IMR-90 (cell line): ENCODE measurements at regions not wholly inside any gene's neighbourhood (a gene's known extent, or its start where the extent isn't known, plus 50 kb on each side); places are given as distances from the start of the nearest gene placed in this dataset.

Source experiments
- ATAC-seq: fragments of 200-7000 bp; cut with Tn5 transposase; 2 replicates; pipeline ENCODE4 v1.9.1; 2020; ENCODE audit warnings: low read depth, mild to moderate bottlenecking, moderate library complexity
- BruUV-seq: library from RNA; stranded (reverse); fragments of 400-500 nt; replicated peaks from 2 replicates; lab custom pipeline; 2021; lab: Mats Ljungman, UMichigan
- CTCF ChIA-PET: fragments of 300-600 bp; formaldehyde crosslinking; extraction: SDS; loops from one replicate; lab custom pipeline; 2021; ENCODE audit warnings: antibody characterized with exemption; lab: Yijun Ruan, JAX
- POLR2A ChIA-PET: fragments of 300-600 bp; sonication (Branson Sonifier 250); formaldehyde crosslinking; loops from one replicate; lab custom pipeline; 2022; ENCODE audit warnings: antibody characterized with exemption; ENCODE audit not compliant: unreplicated experiment; lab: Charles Lee
- DNase-seq: peaks from one replicate; pipeline ENCODE4 v3.0.0; 2013
- H2AFZ ChIP-seq: replicated peaks from 2 replicates; pipeline ENCODE3; 2013; ENCODE audit warnings: low read length, mild to moderate bottlenecking; ENCODE audit not compliant: poor library complexity
- H2AK5ac ChIP-seq: 2 replicates; pipeline ENCODE4 v1.6.1; 2013; ENCODE audit warnings: low read depth, low read length, inconsistent platforms
- H2AK9ac ChIP-seq: replicated peaks from 2 replicates; pipeline ENCODE3; 2013; ENCODE audit warnings: mild to moderate bottlenecking, low read depth, low read length, moderate library complexity; ENCODE audit not compliant: poor library complexity
- H2BK120ac ChIP-seq: 2 replicates; pipeline ENCODE4 v1.6.1; 2013; ENCODE audit warnings: low read depth, low read length, inconsistent platforms
- H2BK15ac ChIP-seq: 3 replicates; pipeline ENCODE4 v1.6.1; 2013; ENCODE audit warnings: low read depth, low read length, inconsistent platforms
- H2BK20ac ChIP-seq: 2 replicates; pipeline ENCODE4 v1.6.1; 2013; ENCODE audit warnings: low read depth, mild to moderate bottlenecking, inconsistent platforms, low read length, moderate library complexity
- H2BK5ac ChIP-seq: 2 replicates; pipeline ENCODE4 v1.6.1; 2013; ENCODE audit warnings: mild to moderate bottlenecking, low read depth, low read length, inconsistent platforms; ENCODE audit not compliant: poor library complexity, severe bottlenecking
- H3K14ac ChIP-seq: replicated peaks from 2 replicates; pipeline ENCODE4 v1.6.1; 2013; ENCODE audit warnings: low read depth, low read length, inconsistent platforms
- H3K18ac ChIP-seq: 2 replicates; pipeline ENCODE4 v1.6.1; 2013; ENCODE audit warnings: low read depth, low read length, control low read depth
- H3K23ac ChIP-seq: 2 replicates; pipeline ENCODE4 v1.6.1; 2013; ENCODE audit warnings: low read depth, low read length, inconsistent platforms
- H3K27ac ChIP-seq: 2 replicates; pipeline ENCODE4 v1.5.1; 2013; ENCODE audit warnings: mild to moderate bottlenecking, control low read depth, low read length; ENCODE audit not compliant: insufficient read depth
- H3K27me3 ChIP-seq: 2 replicates; pipeline ENCODE4 v1.6.1; 2013; ENCODE audit warnings: low read length; ENCODE audit not compliant: control insufficient read depth, insufficient read depth
- H3K36me3 ChIP-seq: 2 replicates; pipeline ENCODE4 v1.6.1; 2013; ENCODE audit warnings: low read length, mixed read lengths; ENCODE audit not compliant: control insufficient read depth, insufficient read depth
- H3K4ac ChIP-seq: 2 replicates; pipeline ENCODE4 v1.6.1; 2013; ENCODE audit warnings: low read depth, low read length, inconsistent platforms
- H3K4me1 ChIP-seq: 2 replicates; pipeline ENCODE4 v1.6.1; 2013; ENCODE audit warnings: low read length, mixed read lengths; ENCODE audit not compliant: control insufficient read depth, insufficient read depth
- H3K4me2 ChIP-seq: 2 replicates; pipeline ENCODE4 v1.6.1; 2013; ENCODE audit warnings: low read depth, mild to moderate bottlenecking, control low read depth, low read length, moderate library complexity
- H3K4me3 ChIP-seq: 2 replicates; pipeline ENCODE4 v1.5.1; 2013; ENCODE audit warnings: low read depth, mild to moderate bottlenecking, control low read depth, low read length, moderate library complexity; ENCODE audit not compliant: insufficient read depth
- H3K56ac ChIP-seq: 2 replicates; pipeline ENCODE4 v1.6.1; 2013; ENCODE audit warnings: low read length, inconsistent platforms; ENCODE audit not compliant: insufficient read depth; ENCODE audit errors: extremely low read depth
- H3K79me1 ChIP-seq, 2 experiments: 2 replicates each; pipeline ENCODE4 v1.6.1; 2013; ENCODE audit warnings: low read length in 2 of 2, inconsistent platforms in 1 of 2, low read depth in 1 of 2
- H3K9ac ChIP-seq: 2 replicates; pipeline ENCODE4 v1.6.1; 2013; ENCODE audit warnings: low read depth, low read length, control low read depth
- H3K9me1 ChIP-seq: 2 replicates; pipeline ENCODE4 v1.6.1; 2013; ENCODE audit warnings: low read length, inconsistent platforms; ENCODE audit not compliant: insufficient read depth
- H3K9me3 ChIP-seq: 2 replicates; pipeline ENCODE4 v1.6.1; 2013; ENCODE audit warnings: low read length; ENCODE audit not compliant: control insufficient read depth, insufficient read depth
- H4K20me1 ChIP-seq: 2 replicates; pipeline ENCODE4 v1.6.1; 2013; ENCODE audit warnings: low read length, inconsistent platforms; ENCODE audit not compliant: insufficient read depth
- H4K5ac ChIP-seq: 2 replicates; pipeline ENCODE4 v1.6.1; 2013; ENCODE audit warnings: mild to moderate bottlenecking, low read depth, low read length, control low read depth
- H4K8ac ChIP-seq, 2 experiments: 2 replicates each; pipeline ENCODE4 v1.6.1; 2013; ENCODE audit warnings: low read depth in 2 of 2, low read length in 2 of 2, control low read depth in 1 of 2, inconsistent platforms in 1 of 2
- H4K91ac ChIP-seq: 2 replicates; pipeline ENCODE4 v1.6.1; 2013; ENCODE audit warnings: low read depth, low read length, inconsistent platforms; ENCODE audit not compliant: insufficient read depth
- BHLHE40 ChIP-seq: fragments of 150-350 bp; IDR thresholded peaks from 2 replicates; pipeline ENCODE4 v1.6.1; 2016; ENCODE audit warnings: mild to moderate bottlenecking, low read depth, low read length
- CEBPB ChIP-seq: IDR thresholded peaks from 2 replicates; pipeline ENCODE4 v1.6.1; 2012; ENCODE audit warnings: low read depth, low read length, improper control_type of control experiment
- CHD1 ChIP-seq: IDR thresholded peaks from 2 replicates; pipeline ENCODE4 v1.6.1; 2012; ENCODE audit warnings: low read depth, low read length, improper control_type of control experiment
- FOS ChIP-seq: fragments of 150-350 bp; IDR thresholded peaks from 2 replicates; pipeline ENCODE4 v1.6.1; 2016; ENCODE audit warnings: low read depth, low read length
- MAZ ChIP-seq: IDR thresholded peaks from 2 replicates; pipeline ENCODE4 v1.6.1; 2012; ENCODE audit warnings: low read depth, mild to moderate bottlenecking, low read length, improper control_type of control experiment, moderate library complexity, borderline replicate concordance
- MXI1 ChIP-seq: IDR thresholded peaks from 2 replicates; pipeline ENCODE4 v1.6.1; 2012; ENCODE audit warnings: low read depth, mild to moderate bottlenecking, low read length, moderate library complexity, borderline replicate concordance
- NFE2L2 ChIP-seq: fragments of 150-350 bp; IDR thresholded peaks from 2 replicates; pipeline ENCODE4 v1.6.1; 2016; ENCODE audit warnings: low read depth, mild to moderate bottlenecking, low read length
- POLR2A ChIP-seq: IDR thresholded peaks from 2 replicates; pipeline ENCODE4 v1.6.1; 2012; ENCODE audit warnings: mild to moderate bottlenecking, low read depth, low read length
- RAD21 ChIP-seq: IDR thresholded peaks from 2 replicates; pipeline ENCODE4 v1.6.1; 2012; ENCODE audit warnings: low read length, improper control_type of control experiment
- RCOR1 ChIP-seq: IDR thresholded peaks from 2 replicates; pipeline ENCODE4 v1.6.1; 2012; ENCODE audit warnings: mild to moderate bottlenecking, low read length, improper control_type of control experiment; ENCODE audit not compliant: insufficient replicate concordance
- SMC3 ChIP-seq: fragments of 150-350 bp; IDR thresholded peaks from 2 replicates; pipeline ENCODE4 v1.6.1; 2016; ENCODE audit warnings: low read depth, mild to moderate bottlenecking, antibody characterized with exemption, low read length, moderate library complexity
- WGBS, 2 experiments: methylation state at CpG; one replicate each; pipeline versions ENCODE4 v1.1.5 to v1.1.7; 2013; ENCODE audit warnings: missing lambda C conversion rate in 2 of 2; ENCODE audit not compliant: insufficient read length in 1 of 2; ENCODE audit errors: extremely low coverage in 2 of 2; 5-methylcytosine and 5-hydroxymethylcytosine counted together
- dilution Hi-C: fragments of 300-500 bp; cut with HindIII; formaldehyde crosslinking; loops from one replicate; pipeline ENCODE4 v1.14.3; 2018; ENCODE audit warnings: low sequenced_read_pairs; ENCODE audit not compliant: unreplicated experiment
- in situ Hi-C: fragments of 300-500 bp; cut with MboI; formaldehyde crosslinking; loops from 3 replicates; pipeline ENCODE4 v1.14.3; 2019; ENCODE audit warnings: low sequenced_read_pairs, inconsistent platforms, mixed read lengths
- intact Hi-C: fragments of 100-400 bp; cut with micrococcal nuclease; formaldehyde crosslinking; loops from 2 replicates; pipeline ENCODE4 v1.10.0; 2022
- TF ChIP-seq, protein P1 (sequence below): fragments of 150-350 bp; IDR thresholded peaks from 2 replicates; pipeline ENCODE4 v1.6.1; 2016; ENCODE audit warnings: low read depth, mild to moderate bottlenecking, low read length, moderate library complexity, borderline replicate concordance
- TF ChIP-seq, protein P2 (sequence below): conservative IDR thresholded peaks from 2 replicates; pipeline ENCODE4 v1.5.1; 2012; ENCODE audit warnings: mild to moderate bottlenecking, low read depth, low read length, improper control_type of control experiment
- TF ChIP-seq, protein P3 (sequence below): fragments of 150-350 bp; IDR thresholded peaks from 2 replicates; pipeline ENCODE4 v1.6.1; 2017; ENCODE audit warnings: mild to moderate bottlenecking, antibody characterized with exemption, low read length, low read depth

DNA sequence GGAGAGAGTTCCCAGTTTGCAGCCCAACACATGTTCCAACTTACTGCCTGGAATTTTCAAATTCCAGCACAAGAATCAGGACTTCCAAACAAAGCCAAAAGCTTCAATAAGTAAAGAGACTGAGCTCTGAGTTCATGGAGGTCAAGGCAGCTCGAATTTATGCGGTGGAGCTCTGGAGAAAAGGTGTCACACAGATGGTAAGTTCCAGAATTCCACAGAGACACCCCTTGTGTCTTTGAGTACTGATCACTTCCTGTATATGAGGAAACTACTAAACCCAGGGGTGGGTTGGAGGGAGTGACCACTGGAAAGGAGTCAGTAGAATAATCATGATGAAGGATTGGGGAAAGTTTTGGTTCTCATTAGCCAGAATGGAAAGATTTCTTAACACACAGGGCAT lies 118.5 kb upstream of the GUCY1A1 start:
- H3K79me1 ChIP-seq: no peaks in the 10 kb centered on the region
- H3K14ac ChIP-seq: no peak overlapping the region
- H3K56ac ChIP-seq: no peak overlapping the region
- H4K91ac ChIP-seq: no peak overlapping the region
- no peak overlapping the region for H3K4ac ChIP-seq
- H4K8ac ChIP-seq: no peak overlapping the region
- no peak overlapping the region for H3K27ac ChIP-seq
- H2BK15ac ChIP-seq: no peak overlapping the region
- H2BK120ac ChIP-seq: no peak overlapping the region
- no peak overlapping the region for H2BK20ac ChIP-seq
- no CpG with 5 or more reads among the region's 2 CpGs for WGBS, 2 experiments
- ChIA-PET POLR2A (no interaction called here), CTCF (no interaction called here)
- TF ChIP-seq, protein P1, sequence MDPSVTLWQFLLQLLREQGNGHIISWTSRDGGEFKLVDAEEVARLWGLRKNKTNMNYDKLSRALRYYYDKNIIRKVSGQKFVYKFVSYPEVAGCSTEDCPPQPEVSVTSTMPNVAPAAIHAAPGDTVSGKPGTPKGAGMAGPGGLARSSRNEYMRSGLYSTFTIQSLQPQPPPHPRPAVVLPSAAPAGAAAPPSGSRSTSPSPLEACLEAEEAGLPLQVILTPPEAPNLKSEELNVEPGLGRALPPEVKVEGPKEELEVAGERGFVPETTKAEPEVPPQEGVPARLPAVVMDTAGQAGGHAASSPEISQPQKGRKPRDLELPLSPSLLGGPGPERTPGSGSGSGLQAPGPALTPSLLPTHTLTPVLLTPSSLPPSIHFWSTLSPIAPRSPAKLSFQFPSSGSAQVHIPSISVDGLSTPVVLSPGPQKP: no peak
- TF ChIP-seq, protein P2, sequence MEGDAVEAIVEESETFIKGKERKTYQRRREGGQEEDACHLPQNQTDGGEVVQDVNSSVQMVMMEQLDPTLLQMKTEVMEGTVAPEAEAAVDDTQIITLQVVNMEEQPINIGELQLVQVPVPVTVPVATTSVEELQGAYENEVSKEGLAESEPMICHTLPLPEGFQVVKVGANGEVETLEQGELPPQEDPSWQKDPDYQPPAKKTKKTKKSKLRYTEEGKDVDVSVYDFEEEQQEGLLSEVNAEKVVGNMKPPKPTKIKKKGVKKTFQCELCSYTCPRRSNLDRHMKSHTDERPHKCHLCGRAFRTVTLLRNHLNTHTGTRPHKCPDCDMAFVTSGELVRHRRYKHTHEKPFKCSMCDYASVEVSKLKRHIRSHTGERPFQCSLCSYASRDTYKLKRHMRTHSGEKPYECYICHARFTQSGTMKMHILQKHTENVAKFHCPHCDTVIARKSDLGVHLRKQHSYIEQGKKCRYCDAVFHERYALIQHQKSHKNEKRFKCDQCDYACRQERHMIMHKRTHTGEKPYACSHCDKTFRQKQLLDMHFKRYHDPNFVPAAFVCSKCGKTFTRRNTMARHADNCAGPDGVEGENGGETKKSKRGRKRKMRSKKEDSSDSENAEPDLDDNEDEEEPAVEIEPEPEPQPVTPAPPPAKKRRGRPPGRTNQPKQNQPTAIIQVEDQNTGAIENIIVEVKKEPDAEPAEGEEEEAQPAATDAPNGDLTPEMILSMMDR: no peak
- TF ChIP-seq POLR2A (no peak), MAZ (no peak), RCOR1 (no peak), FOS (no peak), BHLHE40 (no peak), CEBPB (no peak), NFE2L2 (no peak), MXI1 (no peak), CHD1 (no peak), RAD21 (no peak), SMC3 (no peak)
- TF ChIP-seq, protein P3, sequence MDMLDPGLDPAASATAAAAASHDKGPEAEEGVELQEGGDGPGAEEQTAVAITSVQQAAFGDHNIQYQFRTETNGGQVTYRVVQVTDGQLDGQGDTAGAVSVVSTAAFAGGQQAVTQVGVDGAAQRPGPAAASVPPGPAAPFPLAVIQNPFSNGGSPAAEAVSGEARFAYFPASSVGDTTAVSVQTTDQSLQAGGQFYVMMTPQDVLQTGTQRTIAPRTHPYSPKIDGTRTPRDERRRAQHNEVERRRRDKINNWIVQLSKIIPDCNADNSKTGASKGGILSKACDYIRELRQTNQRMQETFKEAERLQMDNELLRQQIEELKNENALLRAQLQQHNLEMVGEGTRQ: no peak
- no peak overlapping the region for H3K4me3 ChIP-seq
- H2AK5ac ChIP-seq: no peak overlapping the region
- H3K9me1 ChIP-seq: no peaks in the 10 kb centered on the region; the same call in 1 of the 2 replicates
- H3K36me3 ChIP-seq: no peaks in the 10 kb centered on the region
- H3K9me3 ChIP-seq: no peaks in the 10 kb centered on the region
- no peaks in the 10 kb centered on the region for H4K20me1 ChIP-seq
- H3K9ac ChIP-seq: no peak overlapping the region
- H4K5ac ChIP-seq: peak overlapping the region; percentile 48; the same call in 1 of the 2 replicates
- DNase-seq (peak; percentile 14), ATAC-seq (no peak; the same call in 1 of the 2 replicates)
- no peak overlapping the region for H3K4me2 ChIP-seq
- H2BK5ac ChIP-seq: no peak overlapping the region
- no peak overlapping the region for H2AK9ac ChIP-seq
- H3K27me3 ChIP-seq: no peaks in the 10 kb centered on the region
- no peak overlapping the region for H3K23ac ChIP-seq
- no TSS peak for BruUV-seq
- dilution Hi-C loops: no loop called here
- no peak overlapping the region for H3K18ac ChIP-seq
- in situ Hi-C loops: no loop called here
- H2AFZ ChIP-seq: peak overlapping the region; percentile 63
- H3K4me1 ChIP-seq: peaks cover 5% of the 10 kb centered on the region
- intact Hi-C loops: no loop called here
